RWPE1 (cell line): ENCODE measurements at regions not wholly inside any gene's neighbourhood (a gene's known extent, or its start where the extent isn't known, plus 50 kb on each side); places are given as distances from the start of the nearest gene placed in this dataset.

Experiments
- CTCF ChIA-PET: fragments of 350-600 bp; sonication (Branson Sonifier 250); formaldehyde crosslinking; extraction: SDS; loops from one replicate; lab custom pipeline; 2021; lab: Yijun Ruan, JAX
- POLR2A ChIA-PET: fragments of 400-600 bp; formaldehyde crosslinking; extraction: SDS; loops from one replicate; lab custom pipeline; 2020; ENCODE audit warnings: antibody characterized with exemption; ENCODE audit not compliant: low non-redundant PET; lab: Yijun Ruan, JAX
- DNase-seq: peaks from one replicate; pipeline ENCODE4 v3.0.0; 2012; ENCODE audit warnings: low spot score
- H3K27ac ChIP-seq: fragments of 450-650 bp; 2 replicates; pipeline ENCODE4 v1.5.1; 2017
- TF ChIP-seq, protein P1 (sequence below): fragments of 450-650 bp; conservative IDR thresholded peaks from 2 replicates; pipeline ENCODE4 v1.5.1; 2017; ENCODE audit warnings: low read depth, mild to moderate bottlenecking

- CTCF ChIA-PET: no interaction called here
- no peak for DNase-seq
Observed at GRCh38 chr17:72304859-72305258, 184.0 kb downstream of the SOX9 start.

DNA sequence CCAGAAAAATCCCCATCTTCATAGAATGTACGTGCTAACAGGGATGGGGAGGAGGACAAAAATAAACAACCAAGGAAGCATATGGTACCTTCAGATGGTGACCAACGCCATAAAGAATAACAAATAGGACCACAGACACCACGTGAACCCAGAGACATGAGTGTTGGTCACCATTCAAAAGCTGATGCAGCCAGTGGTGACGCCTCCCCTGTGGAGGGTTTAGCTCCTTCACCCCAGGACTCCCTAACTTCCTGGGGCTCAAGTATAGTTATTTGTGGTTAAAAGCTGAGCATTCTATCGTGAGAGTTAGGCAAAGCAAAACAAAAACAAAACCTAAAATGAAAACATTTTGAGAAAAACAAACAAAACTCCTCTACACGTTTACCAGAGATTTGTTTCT lies 184.7 kb downstream of the SOX9 start:
- ChIA-PET POLR2A (no interaction called here), CTCF (interaction anchor here (0.6 kb wide), 1 partner anchor 210 kb away, joined by 3 read pairs; no protein-coding TSS in a partner anchor)
- no peak overlapping the region for H3K27ac ChIP-seq
- no peak for DNase-seq
- TF ChIP-seq, protein P1, sequence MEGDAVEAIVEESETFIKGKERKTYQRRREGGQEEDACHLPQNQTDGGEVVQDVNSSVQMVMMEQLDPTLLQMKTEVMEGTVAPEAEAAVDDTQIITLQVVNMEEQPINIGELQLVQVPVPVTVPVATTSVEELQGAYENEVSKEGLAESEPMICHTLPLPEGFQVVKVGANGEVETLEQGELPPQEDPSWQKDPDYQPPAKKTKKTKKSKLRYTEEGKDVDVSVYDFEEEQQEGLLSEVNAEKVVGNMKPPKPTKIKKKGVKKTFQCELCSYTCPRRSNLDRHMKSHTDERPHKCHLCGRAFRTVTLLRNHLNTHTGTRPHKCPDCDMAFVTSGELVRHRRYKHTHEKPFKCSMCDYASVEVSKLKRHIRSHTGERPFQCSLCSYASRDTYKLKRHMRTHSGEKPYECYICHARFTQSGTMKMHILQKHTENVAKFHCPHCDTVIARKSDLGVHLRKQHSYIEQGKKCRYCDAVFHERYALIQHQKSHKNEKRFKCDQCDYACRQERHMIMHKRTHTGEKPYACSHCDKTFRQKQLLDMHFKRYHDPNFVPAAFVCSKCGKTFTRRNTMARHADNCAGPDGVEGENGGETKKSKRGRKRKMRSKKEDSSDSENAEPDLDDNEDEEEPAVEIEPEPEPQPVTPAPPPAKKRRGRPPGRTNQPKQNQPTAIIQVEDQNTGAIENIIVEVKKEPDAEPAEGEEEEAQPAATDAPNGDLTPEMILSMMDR: no peak

More at GRCh38 chr17:72304859-72305258, 184.0 kb downstream of the SOX9 start:
- TF ChIP-seq, protein P1: no peak
- H3K27ac ChIP-seq: no peak overlapping the region
- POLR2A ChIA-PET: no interaction called here

DNA sequence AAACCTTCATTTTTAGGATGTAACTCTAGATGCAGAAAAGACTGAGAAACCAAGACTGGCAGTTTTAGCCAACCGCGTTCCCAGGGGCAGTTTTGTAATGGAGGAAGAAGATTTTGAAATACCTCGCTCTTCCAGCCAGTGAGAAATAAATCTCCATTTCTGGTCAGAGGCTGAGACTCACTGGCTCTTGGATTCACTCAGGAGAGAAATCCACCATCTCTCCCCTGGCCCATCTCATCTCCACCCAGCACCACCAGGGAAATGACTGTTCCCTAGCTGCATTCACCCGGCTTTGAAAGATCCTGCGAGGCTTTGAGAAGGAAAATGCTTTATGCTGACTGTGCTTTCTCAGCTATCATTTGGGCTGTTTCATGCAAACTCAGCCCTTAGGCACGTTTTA lies 185.2 kb downstream of the SOX9 start:
- POLR2A ChIA-PET: no interaction called here

DNA sequence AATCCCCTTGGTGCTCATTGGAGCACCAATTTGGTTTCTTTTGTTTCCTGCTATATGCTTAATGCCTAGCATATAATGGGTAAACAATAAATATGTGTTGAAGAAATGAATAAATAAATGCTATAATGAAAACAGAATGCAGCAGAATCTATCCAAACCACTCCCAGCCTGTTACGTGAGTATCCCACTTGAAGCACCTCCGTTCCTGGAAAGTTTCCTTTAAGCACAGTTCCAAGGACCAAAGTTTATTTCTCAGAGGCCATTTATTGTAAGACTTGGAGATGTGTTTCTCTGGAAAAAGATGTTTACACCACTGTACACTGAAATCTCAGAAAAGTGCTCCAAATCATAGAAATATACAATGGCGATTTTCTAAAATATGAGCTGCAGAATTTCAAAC lies 187.0 kb downstream of the SOX9 start:
- TF ChIP-seq, protein P1: no peak
- ChIA-PET CTCF (no interaction called here), POLR2A (no interaction called here)
- DNase-seq: no peak
- H3K27ac ChIP-seq: no peak overlapping the region

More for the DNA sequence above, 185.2 kb downstream of the SOX9 start:
- TF ChIP-seq, protein P1: no peak
- no peak for DNase-seq
- no peak overlapping the region for H3K27ac ChIP-seq
- CTCF ChIA-PET: interaction anchor here (0.6 kb wide), 1 partner anchor 209 kb away, joined by 3 read pairs; no protein-coding TSS in a partner anchor

GRCh38 chr17:72308744-72309385 lies 188.0 kb downstream of the SOX9 start:
- TF ChIP-seq, protein P1: no peak
- H3K27ac ChIP-seq: no peak overlapping the region
- ChIA-PET POLR2A (no interaction called here), CTCF (no interaction called here)
- DNase-seq: no peak

DNA sequence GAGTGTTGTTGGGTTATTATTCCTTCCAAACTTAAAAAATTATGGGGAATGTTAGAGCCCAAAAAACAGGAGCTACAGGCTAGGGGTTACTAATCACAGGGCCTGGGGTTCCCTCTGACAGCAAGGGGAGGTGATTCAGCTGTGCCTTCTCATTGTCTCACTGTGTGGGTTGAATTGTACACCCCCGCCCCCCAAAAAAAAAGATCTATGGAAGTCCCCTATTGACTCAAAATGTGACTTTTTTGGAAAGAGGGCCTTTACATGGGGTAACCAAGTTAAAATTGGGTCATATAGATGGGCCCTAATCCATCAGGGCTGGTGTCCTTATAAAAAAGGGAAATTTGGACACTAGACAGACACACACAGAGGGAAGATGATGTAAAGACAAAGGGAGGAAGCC lies 190.2 kb downstream of the SOX9 start:
- ChIA-PET POLR2A (no interaction called here), CTCF (no interaction called here)
- no peak for DNase-seq
- no peak overlapping the region for H3K27ac ChIP-seq
- TF ChIP-seq, protein P1: no peak
